ENCODE measurements at regions not wholly inside any gene's neighbourhood (a gene's known extent, or its start where the extent isn't known, plus 50 kb on each side); places are given as distances from the start of the nearest gene placed in this dataset.

DNA sequence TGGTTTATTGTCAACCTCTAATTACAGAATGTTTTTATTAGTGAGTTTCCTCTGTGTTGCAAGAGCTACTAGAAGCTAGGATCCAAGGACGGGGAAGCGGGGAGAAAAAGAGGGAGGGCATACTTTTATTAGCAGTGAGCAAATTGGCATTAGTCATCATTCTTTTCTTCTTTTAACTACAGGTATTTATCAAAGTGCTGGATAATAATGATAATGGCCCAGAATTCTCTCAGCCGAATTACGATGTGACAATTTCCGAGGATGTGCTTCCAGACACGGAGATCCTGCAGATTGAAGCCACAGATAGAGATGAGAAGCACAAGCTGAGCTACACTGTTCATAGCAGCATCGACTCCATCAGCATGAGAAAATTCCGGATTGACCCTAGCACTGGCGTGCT lies 179.7 kb upstream of the MTNR1B start:
- no peak for DNase-seq (ENCODE audit: low read depth in 2 of 2)

DNA sequence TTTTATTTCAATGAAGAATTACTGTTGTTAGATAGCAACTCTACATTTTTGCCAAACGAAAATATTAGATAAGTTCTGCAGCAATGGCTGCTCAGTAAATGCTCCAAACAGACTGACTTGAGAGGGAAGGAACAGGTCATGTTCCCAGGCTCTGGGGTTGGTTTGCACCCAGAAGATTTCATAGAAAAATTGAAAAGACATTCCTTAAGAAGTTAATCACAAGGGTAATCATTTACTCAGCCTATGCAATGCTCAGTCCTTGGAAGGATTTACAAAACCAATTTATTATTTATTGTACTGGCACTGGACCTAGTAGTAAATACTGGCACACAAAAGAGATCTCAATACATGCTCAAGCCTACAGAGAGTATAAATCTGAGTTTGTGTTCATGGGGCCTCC lies 179.1 kb upstream of the MTNR1B start:
- DNase-seq (ENCODE audit: low read depth in 2 of 2): no peak

DNA sequence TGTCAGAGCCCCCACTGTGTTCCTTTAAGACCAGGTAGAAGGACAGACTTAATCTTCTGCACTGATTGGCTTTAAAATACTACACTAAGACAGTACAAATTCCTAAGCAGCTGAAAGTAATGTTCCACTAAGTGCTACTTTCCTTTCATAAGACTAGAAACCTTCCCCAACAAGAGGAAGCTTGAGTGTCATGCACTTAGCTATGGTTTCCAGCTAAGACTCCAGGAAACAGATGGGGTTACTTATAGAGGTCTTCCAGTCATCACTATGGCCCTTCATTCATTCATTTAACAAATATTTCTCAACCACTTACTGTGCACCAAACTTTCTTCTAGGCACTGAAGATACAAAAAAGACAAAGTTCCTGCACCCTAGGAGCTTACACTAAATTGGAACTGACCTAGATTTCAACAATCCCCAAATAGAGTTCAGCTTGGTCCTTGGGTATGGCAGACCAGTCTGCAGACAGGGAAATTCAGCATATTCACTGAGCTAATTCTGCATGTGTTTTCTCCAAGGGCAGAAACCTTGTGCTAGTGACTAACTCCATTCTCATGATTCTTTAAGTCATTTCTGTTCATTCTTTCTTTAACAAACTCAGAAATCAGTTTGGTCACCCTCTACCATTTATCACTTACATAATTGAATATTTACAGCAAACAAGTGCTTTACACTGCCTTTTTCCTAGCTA lies 178.4 kb upstream of the MTNR1B start:
- DNase-seq (ENCODE audit: low read depth in 2 of 2): no peak

DNA sequence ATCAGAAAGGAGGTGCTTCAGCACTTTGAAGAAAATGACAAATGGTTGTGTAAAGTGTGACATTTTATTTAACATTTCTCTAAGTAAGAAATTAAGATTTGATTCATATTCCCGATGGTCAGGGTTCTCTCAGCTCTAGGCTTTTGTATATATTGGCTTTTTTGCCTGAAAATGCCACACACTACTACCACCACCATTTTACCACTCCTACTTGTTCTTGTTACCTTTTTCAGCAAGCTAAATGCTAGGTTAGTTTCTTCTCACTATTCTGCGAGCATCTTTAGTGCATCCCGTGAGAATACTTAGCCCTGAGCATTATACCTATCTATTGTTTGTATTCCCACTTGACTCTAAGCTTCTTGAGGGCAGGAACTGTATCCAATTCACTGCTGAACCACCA lies 177.6 kb upstream of the MTNR1B start:
- no peak for DNase-seq (ENCODE audit: low read depth in 2 of 2)

DNA sequence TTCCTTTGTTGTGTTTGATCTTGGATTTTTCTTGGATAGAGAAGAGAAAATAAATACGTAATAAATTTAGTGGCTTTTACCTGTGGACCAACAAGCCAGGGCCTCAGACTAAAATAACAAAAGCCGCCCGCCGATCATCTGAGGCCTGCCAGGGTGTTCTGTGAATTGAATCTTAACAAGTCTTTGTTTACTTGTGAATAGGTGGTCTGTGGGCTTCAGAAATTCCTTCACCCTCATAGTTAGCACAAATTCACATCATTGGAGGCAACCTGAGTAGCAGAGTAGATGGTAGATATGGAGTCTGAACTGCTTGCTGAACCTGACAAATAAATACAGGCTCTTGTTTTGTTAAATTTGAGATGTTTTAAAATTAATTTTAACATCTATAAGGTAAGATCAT lies 176.3 kb upstream of the MTNR1B start:
- DNase-seq (ENCODE audit: low read depth in 2 of 2): no peak

DNA sequence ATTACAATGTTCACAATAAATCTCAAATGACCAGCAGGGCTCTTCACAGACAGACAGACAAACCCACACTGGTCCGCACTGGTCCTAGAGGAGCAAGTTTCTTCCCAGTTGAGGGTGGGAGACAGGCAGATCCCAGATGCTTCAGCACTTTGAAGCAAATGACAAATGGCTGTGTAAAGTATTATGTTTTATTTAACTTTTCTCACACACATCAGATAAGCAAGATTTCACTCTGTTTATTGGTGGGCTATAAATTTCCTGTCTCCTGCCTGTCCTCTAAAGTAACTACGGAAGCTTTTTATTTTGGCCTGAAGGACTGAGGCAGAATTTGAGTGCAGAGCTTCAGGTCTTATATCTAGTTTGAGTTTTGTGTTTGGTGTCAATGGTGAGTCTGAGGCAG lies 174.7 kb upstream of the MTNR1B start:
- DNase-seq (ENCODE audit: low read depth in 2 of 2): no peak

DNA sequence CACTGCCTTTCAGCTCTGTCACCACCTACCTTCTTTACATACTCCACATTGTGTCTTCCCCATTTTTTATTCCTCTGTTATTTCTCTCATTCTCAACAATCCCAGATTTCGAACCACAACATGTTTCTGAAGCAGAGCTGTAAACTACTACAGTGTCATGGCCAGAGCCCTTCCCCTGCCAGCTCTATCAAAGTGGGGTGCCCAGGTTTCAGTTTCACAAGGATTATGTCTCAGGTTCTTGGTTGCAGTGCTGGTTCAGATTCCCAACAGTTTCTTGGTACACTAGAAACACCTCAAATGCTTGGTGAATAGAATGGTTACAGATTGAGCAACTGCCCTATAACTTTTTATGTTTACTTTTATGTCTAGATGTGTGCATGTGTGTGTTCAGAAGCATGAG lies 172.7 kb upstream of the MTNR1B start:
- DNase-seq (ENCODE audit: low read depth in 2 of 2): no peak

DNA sequence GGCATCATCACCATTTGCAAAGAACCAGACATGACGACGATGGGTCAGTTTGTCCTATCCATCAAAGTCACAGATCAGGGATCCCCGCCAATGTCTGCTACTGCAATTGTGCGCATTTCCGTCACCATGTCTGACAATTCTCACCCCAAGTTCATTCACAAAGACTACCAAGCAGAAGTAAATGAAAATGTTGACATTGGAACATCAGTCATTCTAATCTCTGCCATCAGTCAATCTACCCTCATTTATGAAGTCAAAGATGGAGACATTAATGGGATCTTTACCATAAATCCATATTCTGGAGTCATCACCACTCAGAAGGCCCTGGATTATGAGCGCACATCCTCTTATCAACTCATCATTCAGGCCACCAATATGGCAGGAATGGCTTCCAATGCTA lies 171.6 kb upstream of the MTNR1B start:
- no peak for DNase-seq (ENCODE audit: low read depth in 2 of 2)

DNA sequence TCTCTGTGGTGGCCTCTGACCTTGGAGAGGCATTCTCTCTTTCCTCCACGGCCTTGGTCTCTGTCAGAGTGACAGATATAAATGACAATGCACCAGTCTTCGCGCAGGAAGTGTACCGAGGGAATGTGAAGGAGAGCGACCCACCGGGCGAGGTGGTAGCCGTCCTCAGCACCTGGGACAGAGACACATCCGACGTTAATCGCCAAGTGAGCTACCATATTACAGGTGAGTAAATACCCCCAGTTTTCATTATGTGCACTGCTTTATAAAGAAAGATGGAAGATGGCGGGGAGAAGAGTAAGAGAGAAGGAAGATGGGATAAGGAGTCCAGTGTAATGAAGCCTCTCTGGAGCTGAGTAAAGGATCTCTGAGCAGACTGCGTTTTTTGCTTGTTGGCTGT lies 167.8 kb upstream of the MTNR1B start:
- no peak for DNase-seq (ENCODE audit: low read depth in 2 of 2)

DNA sequence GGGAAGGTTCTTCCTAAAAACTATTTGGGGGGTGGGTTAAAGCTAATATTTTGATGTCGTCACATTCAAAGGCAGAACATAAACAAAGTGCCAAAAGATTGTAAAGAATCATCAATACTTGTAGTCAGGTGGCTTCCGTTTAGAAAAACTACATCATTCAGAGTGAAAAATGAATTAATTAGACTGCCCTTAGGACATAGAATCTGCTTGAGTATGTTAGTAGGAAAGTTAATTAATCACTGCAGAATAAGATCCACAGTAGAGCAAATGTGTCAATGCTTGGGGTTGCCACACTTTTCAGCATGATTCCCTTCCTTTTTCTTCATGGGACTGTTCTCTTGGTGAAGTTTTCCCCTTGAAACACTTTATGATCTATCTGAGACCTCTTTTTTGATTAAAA lies 166.8 kb upstream of the MTNR1B start:
- DNase-seq (ENCODE audit: low read depth in 2 of 2): no peak

DNA sequence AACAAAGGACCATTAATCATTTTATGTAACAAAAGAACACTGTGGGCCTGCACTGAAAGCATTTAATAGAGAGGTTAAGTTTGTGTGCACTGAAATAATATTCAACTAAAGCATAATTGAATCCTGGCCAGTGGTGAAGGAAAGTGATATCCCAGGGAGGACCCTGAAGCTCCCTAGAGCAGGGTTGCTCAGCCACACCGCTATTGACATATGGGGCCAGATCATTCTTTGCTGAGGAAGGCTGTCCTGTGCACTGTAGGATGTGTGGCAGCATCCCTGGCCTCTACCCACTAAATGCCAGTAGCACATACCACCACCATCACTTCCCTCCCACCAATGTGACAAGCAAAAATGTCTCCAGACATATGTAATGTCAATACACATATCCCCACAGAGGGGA lies 166.1 kb upstream of the MTNR1B start:
- DNase-seq (ENCODE audit: low read depth in 2 of 2): no peak

DNA sequence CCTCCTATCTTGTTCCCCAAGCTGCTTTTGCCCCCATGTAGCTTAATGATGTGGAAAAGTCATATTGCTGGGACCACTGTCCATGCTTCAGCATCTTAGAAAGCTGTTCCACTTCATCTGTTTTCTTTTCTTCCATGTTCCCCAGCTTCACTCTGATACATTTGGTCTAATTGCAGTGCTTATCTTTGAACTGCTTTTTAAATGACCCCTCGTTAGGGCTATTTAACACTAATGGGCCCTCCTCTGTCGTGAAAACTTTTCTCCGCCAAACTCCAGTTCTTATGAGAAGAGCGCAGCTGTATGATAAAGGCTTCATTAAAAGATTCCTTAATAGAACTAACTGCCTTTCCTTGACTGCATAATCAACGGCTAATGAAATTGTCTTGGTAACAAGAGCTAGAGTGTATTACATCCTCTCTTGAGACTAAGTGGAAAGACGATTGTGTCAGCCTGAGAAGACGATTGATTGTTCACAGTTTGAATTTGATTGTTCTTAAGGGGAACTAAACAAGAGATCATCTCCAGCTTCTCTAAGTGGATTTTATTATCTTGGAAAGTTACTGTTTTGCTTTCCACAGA lies 165.0 kb upstream of the MTNR1B start:
- DNase-seq (ENCODE audit: low read depth in 2 of 2): no peak

DNA sequence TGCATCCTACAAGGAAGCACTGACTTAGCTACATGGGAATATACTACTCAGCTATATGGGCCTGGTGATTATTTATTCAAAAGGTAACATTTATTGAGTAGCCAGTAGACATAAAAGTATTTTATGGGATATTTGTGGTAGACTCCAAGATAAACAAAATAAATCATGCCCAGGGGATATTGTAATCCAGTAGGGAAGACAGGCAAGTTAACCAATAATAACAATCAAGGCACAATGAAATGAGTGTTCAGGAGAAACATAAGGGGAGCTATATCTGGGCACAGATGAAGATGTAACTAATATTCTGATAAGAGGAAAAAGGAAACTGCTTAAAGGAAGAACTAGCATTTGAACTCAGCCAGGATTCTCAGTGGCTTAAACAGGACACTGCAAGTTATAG lies 161.4 kb upstream of the MTNR1B start:
- no peak for DNase-seq (ENCODE audit: low read depth in 2 of 2)

DNA sequence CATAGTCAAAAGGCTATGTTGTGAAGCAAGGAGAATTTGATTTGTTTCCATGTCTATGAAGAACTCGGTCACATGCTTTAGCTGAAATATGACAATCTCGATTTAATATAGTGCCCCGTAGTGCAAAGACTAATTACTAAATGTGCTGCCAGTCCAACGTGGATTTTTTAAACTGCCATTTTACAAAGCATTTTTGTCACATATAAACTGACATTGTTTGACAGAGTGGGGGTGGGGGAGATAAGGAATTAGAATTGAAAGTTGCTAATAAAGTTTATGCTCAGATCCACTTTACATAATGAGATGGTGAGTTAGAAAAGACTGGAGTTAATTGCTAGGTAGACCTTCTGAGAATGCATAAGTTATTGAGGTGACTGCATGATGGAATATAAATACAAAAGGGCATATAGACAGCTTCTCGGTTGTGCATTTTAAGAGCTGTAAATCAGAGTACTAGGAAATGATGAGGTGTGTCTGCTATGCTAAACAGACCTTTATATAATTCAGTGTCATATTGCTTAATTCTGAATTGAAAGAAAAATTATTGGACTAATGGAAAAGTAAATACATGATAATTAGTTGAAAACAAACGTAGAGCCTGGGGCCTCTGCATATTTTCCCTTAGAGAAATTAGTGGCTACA lies 158.9 kb upstream of the MTNR1B start:
- DNase-seq (ENCODE audit: low read depth in 2 of 2): no peak

DNA sequence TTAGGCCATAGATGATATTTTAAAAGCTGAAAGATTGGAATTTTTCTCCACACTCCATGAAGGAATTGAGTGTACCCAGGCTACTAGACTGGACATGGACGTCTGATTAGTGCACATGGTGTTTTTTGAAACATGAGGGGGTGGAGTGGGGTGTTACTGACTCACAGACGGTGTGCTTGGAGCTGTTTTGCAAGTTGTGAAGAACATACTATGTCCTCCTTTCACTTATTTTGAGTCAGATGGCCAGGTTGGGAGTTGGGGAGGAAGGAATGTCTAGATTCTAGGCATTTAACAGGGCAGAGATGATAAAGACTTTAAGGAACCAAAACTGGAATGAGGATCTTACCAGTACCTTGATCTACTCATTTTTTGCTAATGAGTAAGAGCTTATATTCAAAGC lies 158.1 kb upstream of the MTNR1B start:
- DNase-seq (ENCODE audit: low read depth in 2 of 2): no peak

DNA sequence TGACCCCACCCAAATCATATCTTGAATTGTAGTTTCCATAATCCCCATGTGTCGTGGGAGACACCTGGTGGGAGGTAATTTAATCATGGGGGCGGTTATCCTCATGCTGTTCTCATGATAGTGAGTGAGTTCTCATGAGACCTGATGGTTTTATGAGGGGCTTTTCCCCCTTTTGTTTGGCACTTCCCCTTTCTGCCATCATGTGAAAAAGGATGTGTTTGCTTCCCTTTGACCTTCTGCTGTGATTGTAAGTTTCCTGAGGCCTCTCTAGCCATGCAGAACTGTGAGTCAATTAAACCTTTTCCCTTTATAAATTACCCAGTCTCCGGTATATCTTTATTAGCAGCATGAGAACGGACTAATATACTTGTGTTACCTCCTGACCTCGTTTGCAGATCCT lies 156.6 kb upstream of the MTNR1B start:
- no peak for DNase-seq (ENCODE audit: low read depth in 2 of 2)

DNA sequence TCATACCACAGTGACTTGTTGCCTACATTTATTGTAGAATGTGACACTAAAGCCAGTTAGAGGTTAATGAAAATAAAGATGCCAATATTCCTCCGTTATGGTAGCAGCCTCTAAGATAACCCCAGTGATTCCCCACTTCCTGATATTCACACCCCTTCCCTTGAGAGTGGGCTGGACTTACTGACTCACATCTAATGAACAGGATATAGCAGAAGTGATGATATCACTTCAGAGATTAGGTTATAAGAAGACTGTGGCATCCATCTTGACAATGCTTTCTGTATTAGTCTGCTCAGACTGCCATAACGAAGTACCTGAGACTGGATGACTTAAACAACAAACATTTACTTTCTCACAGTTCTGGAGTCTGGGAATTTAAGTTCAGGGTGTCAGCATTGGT lies 149.6 kb upstream of the MTNR1B start:
- no peak for DNase-seq (ENCODE audit: low read depth in 2 of 2)

DNA sequence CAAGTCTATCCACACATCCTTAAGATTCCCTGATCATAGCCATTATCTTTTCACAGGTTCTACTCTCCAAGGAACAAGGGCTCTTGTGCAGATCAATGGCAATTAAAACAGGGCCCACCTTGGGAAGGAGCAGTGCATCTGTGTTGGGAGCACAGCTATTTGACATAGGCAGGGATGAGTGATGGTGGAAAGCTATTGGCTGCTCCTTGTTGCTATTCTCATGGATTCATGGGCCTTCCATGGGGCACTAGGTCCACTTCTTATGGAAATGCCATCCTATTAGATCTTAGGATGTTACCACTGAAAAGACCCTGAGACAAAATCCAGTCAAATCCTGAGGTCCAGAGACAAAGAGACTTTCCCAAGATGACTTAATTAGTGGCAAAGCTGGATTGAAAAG lies 148.6 kb upstream of the MTNR1B start:
- DNase-seq (ENCODE audit: low read depth in 2 of 2): no peak

DNA sequence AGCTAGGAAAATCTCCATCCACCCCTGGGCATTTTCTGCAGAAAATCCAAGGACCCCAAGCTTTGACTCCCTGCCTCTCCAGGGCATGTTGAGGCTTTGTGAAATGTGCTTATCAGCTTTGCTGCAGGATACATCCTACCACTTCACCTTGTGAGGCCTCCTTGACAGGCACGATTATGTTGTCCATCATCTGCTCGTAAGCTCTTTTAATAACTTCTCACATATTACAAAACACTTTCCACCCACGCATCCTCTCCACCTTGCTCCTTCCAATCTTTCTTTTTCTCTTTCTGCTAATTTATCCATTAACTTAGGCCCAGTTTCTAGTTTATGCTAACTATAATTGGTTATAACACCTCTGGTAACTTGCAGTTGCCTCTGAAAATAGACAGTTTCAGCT lies 147.0 kb upstream of the MTNR1B start:
- no peak for DNase-seq (ENCODE audit: low read depth in 2 of 2)

DNA sequence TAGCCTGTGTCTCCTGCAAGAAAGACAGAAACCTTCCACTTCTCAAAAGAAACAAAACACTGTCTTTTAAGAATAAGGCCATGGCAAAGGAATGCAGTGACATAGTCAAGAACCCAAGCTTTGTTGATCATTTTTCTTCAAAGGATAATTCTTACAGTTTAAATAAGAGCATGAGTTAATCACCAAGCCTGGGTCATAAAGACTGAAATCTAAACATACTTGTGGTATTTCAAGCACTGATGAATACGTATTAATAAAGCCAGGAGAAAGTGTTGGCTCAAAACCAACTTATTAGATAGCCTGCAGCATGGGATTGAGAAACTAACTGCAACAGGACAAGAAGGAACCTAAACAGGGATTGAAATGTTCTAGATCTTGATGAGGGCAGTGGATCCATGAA lies 143.3 kb upstream of the MTNR1B start:
- DNase-seq (ENCODE audit: low read depth in 2 of 2): no peak

DNA sequence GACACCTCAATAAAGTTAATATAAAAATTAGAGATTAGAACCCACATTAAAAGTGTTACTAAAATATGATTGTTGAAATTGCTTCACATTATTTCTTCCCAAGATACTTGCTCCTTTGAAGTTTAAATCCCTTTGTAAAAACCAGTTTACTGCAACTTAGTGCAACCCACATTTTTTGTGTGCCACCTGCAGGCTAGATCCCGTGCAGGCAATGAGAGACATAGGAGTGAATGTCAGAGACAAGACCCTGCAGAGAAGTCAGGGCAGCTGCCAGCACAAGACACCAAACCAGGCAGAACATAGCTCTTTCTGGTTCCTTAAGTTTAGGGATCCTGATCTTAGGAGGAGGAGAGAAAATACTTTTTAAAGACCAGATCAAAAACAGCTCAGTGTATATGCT lies 142.8 kb upstream of the MTNR1B start:
- no peak for DNase-seq (ENCODE audit: low read depth in 2 of 2)

DNA sequence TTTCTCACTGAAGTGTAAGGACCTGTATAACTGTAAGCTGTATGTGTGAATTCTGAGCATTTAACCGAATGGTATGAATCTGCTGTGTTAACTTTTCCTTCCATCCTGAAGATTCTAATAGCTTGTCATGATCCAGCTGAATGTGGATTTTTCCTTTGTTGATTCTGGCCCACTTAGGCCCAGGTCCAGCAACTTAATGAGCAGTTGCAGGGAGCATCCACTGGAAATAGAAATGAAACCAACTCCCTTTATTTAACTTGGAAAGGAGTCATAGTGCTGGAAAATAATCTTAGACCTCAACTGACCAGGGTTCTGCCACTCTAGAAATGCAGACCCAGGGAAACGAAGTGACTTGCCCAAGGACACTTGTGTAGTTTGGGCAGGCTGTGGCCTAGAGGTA lies 142.3 kb upstream of the MTNR1B start:
- DNase-seq (ENCODE audit: low read depth in 2 of 2): no peak

DNA sequence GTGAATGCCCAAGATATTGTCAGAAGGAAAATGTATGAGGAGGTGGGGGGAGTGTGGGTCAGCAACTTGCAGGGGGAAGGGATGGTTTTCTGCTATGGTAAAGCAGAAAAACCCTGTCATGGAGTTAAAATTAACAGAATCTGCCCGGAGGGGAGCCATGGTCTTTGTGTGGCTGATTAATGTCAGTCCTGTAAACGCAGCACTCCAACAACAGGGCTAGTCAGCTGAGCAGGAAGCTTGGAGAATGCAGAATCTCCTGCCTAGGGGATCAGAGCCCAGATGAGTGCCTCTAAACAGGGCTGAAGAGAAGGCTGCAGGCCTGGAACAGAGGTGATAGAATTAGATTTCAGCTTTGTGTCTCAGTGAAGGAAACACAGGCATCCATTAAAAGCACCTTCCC lies 140.9 kb upstream of the MTNR1B start:
- no peak for DNase-seq (ENCODE audit: low read depth in 2 of 2)

DNA sequence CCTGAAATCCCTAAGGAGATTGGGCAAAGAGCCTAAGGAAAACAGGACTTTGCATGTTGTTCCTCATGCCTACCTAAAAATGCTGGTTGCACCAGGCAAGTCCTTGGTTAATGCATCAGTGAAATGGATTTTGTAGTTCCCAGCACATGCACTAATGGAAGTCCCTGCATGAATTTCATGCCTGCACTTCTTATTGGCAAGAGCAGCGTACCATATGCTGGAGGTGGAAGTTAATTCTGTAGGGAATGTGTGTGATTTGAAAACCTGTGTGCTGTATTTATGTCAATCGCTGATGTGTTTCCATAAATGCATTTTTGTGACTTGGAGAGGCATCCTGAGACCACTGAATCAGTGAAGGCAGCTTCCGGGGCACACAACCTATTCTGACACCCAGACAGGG lies 140.3 kb upstream of the MTNR1B start:
- DNase-seq (ENCODE audit: low read depth in 2 of 2): no peak
